GM12892 (cell line): ENCODE measurements at regions not wholly inside any gene's neighbourhood (a gene's known extent, or its start where the extent isn't known, plus 50 kb on each side); places are given as distances from the start of the nearest gene placed in this dataset.

Experiments
- POLR2A ChIP-seq: IDR thresholded peaks from 2 replicates; pipeline ENCODE4 v1.6.1; 2011; ENCODE audit warnings: low read depth, low read length, control low read depth
- POLR2AphosphoS5 ChIP-seq: IDR thresholded peaks from 2 replicates; pipeline ENCODE4 v1.6.1; 2011; ENCODE audit warnings: low read depth, low read length, control low read depth
- TAF1 ChIP-seq: IDR thresholded peaks from 2 replicates; pipeline ENCODE4 v1.6.1; 2011; ENCODE audit warnings: low read depth, mild to moderate bottlenecking, control low read depth, low read length, borderline replicate concordance

GRCh38 chr5:163594951-163595350 is 89.5 kb downstream of the MAT2B start:
- TF ChIP-seq POLR2A (no peak), POLR2AphosphoS5 (no peak), TAF1 (no peak)
